GM21576 (cell line): ENCODE measurements at regions not wholly inside any gene's neighbourhood (a gene's known extent, or its start where the extent isn't known, plus 50 kb on each side); places are given as distances from the start of the nearest gene placed in this dataset.
"Not testable (repeated sequence)": the region's sequence is repeated elsewhere in the genome, so short reads cannot be mapped to it uniquely, and the experiment has no call there.

Source experiments
- ATAC-seq: cut with Tn5 transposase; IDR thresholded peaks from one replicate; pipeline ENCODE4 v1.9.1; 2021; ENCODE audit warnings: mild to moderate bottlenecking, moderate library complexity; ENCODE audit not compliant: unreplicated experiment

GRCh38 chr1:95583661-95584210 lies 349.7 kb downstream of the RWDD3 start:
- ATAC-seq: no peak

DNA sequence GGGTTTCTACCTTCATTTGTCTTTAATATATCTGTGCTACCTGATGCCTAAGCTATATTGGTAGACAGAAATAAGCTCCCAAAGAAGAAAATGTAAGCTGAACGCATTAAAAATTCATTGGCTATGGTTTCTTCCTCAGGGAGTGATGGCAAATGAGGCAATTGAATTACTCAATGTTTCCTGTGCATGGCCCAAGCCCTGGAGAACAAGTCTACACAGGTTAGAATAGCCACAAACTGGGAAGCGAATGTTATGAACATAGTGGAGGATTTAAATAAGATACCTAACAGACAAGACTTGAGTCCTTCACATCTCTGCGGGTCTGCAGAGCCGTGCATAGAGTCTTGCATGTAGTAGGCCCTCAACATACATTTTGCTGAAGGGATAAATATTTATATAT lies 350.3 kb downstream of the RWDD3 start:
- ATAC-seq: no peak

DNA sequence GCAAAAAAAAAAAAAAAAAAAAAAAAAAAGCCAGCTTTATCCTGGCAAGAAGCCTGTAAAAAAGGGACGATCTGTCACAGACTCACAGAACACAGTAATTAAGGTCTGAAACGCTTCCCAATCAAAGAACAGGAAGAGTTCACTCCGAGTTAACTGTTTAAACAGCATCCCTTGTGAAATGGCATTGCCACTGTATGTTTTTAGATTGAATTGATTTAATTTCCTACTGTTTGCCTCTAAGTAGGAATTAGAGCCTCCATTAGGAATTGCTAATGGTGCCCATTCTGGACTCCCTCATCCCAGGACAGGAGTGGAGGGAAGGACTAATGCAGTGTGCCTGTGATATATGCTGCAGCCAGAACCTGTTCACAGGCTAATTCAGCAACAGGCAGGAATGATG lies 370.8 kb downstream of the RWDD3 start:
- ATAC-seq: no peak

DNA sequence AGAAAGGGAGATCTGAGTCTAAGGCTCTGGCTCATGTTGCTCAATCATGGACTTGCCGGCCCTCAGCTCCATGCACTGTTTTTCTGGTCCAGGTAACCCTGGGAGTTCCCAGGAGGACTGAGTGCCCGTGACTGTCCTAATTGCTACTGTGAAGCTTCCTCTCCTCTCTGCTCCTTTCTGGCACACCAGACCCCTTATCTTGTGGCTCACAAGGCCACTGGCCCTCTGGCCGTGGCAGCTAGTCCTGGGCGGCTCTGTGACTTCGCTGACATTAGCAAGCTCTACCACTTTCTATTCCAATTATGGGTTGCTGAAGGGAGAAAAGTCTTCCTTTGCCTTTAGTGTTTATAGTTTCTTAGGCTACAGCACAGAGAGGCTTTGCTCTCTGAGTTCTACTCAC lies 380.2 kb downstream of the RWDD3 start:
- ATAC-seq: no peak

- no peak for ATAC-seq
Observed at GRCh38 chr1:95615421-95615820, 381.4 kb downstream of the RWDD3 start.

- no peak for ATAC-seq
Observed at GRCh38 chr1:95620076-95620475, 386.1 kb downstream of the RWDD3 start.

- ATAC-seq: no peak
Observed at GRCh38 chr1:95622609-95623008, 388.6 kb downstream of the RWDD3 start.

DNA sequence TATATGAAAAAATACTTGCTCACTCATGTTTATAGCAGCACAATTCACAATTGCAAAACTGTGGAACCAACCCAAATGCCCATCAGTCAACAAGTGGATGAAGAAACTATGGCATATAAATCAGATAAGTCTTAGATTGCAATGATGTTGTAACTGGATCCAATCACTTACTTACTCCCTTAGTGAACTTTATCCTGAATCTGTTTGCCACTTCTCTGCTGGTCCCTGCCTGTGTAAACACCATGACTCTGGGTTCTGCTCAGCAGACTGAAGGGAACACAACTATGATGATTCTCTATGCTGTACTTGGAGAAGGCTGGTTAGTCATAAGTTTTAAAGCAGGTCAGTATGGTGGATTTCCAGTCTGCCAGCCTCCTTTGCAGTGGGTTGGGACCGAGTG lies 391.2 kb downstream of the RWDD3 start:
- no peak for ATAC-seq

DNA sequence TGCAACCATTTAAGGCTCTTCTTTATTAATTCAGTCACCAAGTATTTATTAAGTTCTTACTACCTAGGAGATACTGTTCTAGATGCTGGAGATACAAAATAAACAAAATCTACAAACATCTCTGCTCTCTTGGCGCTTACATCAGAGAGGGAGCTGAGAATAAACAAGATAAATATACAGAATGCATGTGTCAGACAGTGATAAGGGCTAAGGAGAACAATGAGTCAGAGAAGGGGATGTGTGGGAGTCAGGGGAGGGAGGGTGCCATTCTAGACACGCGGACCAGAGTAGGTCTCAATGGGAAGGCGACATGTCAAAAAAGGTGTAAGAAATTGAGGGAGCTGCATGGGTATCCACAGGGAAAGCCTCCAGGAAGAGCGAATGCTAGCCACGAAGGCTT lies 393.2 kb downstream of the RWDD3 start:
- no peak for ATAC-seq

- ATAC-seq: no peak
Observed at GRCh38 chr1:95631695-95632094, 397.7 kb downstream of the RWDD3 start.

DNA sequence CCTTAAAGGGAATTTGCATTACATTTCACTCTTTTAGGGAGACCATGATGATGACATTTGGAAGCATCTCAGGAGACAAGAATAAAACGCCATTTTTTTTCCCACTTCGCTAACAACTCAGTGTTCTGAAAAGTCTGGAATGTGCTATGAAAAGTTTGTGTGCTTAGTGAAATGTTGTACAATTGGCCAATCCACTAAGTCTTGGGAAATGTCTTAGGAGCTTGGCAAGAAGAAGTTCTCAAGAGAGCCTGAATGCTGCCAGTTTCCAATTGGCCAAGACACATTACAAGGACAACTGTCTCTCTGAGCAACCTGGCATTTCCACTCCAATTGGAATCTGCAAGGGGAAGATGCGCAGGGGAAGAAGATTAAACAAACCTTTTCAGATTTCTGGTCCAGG lies 401.8 kb downstream of the RWDD3 start:
- no peak for ATAC-seq

GRCh38 chr1:95636897-95637296 lies 402.9 kb downstream of the RWDD3 start:
- no peak for ATAC-seq

DNA sequence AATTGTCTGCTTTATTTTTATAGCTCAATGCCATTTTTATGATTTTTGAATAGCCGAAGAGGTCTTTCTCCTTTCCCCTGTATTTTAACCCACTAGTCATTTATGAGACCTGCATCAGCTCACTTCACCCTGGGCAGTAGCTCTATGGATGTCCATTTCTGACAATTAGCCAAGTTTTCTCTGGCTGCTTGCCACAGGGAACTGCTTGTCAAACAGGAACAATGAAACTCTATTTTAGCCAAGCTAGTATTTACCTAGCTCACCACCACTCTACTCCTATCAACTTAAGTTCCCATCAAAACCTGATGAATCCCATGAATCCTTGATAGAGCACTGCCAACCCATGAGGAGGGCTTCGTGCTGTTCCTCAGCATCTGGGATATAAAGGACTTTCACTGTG lies 406.7 kb downstream of the RWDD3 start:
- no peak for ATAC-seq

DNA sequence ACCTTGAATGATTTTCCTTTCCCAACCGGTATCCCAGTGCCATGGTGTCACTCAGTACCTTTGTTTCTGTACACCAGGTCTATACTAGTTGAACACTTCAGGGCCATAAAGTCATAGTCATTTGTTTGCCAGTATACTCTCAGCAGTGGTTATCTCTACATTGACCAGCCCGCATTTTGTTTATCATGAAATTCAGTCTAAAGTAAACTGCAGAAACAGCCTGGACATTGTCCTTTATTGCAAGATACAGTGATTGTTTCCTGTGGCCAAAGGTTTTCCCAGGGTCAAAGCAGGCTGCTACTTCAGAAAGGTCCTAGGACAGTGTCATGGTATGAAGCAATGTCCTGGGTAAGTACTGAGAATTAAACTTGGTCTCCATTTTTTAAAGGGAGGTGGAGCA lies 407.4 kb downstream of the RWDD3 start:
- no peak for ATAC-seq

GRCh38 chr1:95642035-95642434 lies 408.0 kb downstream of the RWDD3 start:
- ATAC-seq: no peak

DNA sequence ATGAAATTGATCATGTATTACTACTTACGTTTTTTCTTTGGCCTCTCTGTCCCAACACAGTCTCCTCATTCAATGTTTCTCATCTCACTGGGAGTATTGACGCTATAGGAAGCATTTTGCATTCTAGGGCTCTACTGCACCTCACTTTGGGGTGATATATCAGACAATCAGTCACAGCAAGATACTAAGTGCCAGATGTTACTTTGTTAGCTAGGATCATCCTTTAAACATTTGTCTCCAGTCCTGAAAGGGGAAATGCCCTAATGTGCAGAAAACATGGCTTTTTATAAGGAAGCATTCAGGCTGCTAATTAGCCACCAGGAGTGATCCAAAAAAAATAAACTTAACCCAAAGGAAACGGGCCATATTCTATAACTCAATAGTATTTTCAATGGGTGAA lies 409.1 kb downstream of the RWDD3 start:
- no peak for ATAC-seq

- not testable (repeated sequence) for ATAC-seq
Observed at GRCh38 chr1:95645126-95645525, 411.1 kb downstream of the RWDD3 start.

GRCh38 chr1:95650631-95651030 lies 416.6 kb downstream of the RWDD3 start:
- ATAC-seq: no peak

DNA sequence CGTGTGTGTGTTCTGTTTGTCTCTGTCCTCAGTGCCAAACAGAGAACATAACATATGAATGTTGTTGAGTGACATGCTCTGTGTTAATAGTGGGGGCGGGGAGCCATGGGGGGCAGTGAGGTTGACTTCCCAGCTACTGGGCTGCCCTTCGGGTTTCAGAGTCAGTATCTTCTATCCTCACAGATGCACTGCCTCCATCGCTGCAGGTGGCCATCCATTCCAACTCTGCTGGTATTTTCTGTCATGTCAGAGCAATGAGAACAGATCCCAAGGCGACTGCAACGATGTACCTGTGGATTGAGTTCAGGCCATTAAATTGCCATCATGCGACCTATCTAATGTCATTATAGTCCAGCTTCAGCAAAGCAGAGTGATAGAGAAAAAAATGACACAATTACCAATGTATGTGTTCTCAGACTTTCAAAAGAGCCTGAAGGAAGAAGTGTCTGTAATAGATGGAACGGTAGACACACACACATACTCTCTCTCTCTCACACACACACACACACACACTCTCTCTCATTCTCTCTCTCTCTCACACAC lies 418.5 kb downstream of the RWDD3 start:
- no peak for ATAC-seq

GRCh38 chr1:95653618-95654017 lies 419.6 kb downstream of the RWDD3 start:
- no peak for ATAC-seq

DNA sequence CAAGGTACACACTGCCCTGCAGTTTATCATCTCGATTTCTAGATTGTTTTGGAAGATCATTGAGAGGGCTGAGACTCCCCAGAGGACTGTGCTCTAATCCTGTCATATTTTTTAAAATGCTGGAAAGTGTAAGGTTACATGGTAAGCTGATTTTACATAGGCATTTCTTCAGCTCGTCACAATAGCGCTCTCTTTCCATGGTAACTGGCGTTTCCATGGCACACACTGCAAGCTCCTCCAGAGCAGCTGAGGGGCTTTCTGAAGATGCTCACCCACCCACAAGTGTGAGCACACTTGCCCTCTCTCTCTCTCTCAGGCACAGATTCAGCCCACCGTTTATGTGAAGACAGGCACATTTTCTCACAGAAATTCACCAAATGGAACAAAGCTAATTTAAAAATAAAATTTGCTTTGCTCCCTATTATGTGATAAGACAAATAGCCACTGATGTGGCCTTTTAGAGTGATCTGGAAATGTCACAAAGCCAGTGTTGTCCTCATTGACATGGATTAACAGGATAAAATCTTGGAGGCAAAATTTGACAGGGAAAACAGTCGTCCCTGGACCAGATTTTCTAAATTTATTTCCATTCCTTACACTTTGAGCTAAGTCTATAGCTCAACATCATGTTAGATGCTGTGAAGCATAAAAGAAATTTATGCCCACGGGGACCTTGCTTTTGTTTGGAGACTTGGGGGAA lies 421.5 kb downstream of the RWDD3 start:
- no peak for ATAC-seq

DNA sequence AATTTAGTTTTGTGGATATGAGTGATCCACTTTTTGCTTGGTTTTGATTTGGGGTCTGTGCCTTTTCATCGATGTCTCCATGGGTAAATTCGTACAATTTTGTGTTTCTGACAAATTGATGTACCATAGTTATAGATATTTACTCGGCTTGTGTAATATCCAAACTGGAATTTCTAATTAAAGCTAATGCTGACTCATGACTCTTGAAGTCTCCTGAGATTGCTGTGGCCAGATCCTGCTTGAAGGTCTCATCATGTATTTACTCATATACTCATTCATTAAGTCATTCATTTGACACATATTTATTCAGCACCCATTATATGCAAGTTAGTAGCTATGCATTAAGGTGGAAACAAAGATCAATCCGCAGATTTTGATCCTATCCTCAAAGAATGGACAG lies 423.2 kb downstream of the RWDD3 start:
- no peak for ATAC-seq

GRCh38 chr1:95659166-95659565 lies 425.2 kb downstream of the RWDD3 start:
- ATAC-seq: no peak
